NT2/D1 (cell line): ENCODE measurements at regions not wholly inside any gene's neighbourhood (a gene's known extent, or its start where the extent isn't known, plus 50 kb on each side); places are given as distances from the start of the nearest gene placed in this dataset.

Experiments
- DNase-seq: peaks from one replicate; pipeline ENCODE4 v3.0.0-alpha.2; 2011; ENCODE audit warnings: low read depth, low spot score
- H3K27me3 ChIP-seq: 2 replicates; pipeline ENCODE4 v1.6.0; 2011; ENCODE audit warnings: mild to moderate bottlenecking; ENCODE audit not compliant: insufficient read length, insufficient read depth
- H3K36me3 ChIP-seq: 2 replicates; pipeline ENCODE4 v1.6.1; 2011; ENCODE audit warnings: mild to moderate bottlenecking, low read length, mixed read lengths; ENCODE audit not compliant: insufficient read depth, insufficient read length
- H3K4me1 ChIP-seq: 2 replicates; pipeline ENCODE4 v1.5.1; 2011; ENCODE audit not compliant: insufficient read depth, insufficient read length
- H3K4me3 ChIP-seq: 2 replicates; pipeline ENCODE4 v1.5.1; 2011; ENCODE audit warnings: low read depth; ENCODE audit not compliant: insufficient read length
- H3K9ac ChIP-seq: 2 replicates; pipeline ENCODE4 v1.6.0; 2011; ENCODE audit warnings: low read depth; ENCODE audit not compliant: insufficient read length
- H3K9me3 ChIP-seq: 2 replicates; pipeline ENCODE4 v1.5.1; 2011; ENCODE audit warnings: mild to moderate bottlenecking, low read length; ENCODE audit not compliant: insufficient read depth
- SUZ12 ChIP-seq: IDR thresholded peaks from 2 replicates; pipeline ENCODE4 v1.6.1; 2011; ENCODE audit not compliant: insufficient read length, insufficient read depth; ENCODE audit errors: extremely low read depth
- YY1 ChIP-seq: IDR thresholded peaks from 2 replicates; pipeline ENCODE4 v1.6.1; 2011; ENCODE audit not compliant: insufficient read length, insufficient read depth
- ZNF274 ChIP-seq: IDR thresholded peaks from 2 replicates; pipeline ENCODE4 v1.6.1; 2011; ENCODE audit warnings: mild to moderate bottlenecking, low read depth, low read length

GRCh38 chr2:180291552-180292421 lies 284.7 kb upstream of the CWC22 start:
- H3K36me3 ChIP-seq = no peaks in the 10 kb centered on the region
- no peak overlapping the region for H3K9ac ChIP-seq
- no peaks in the 10 kb centered on the region for H3K27me3 ChIP-seq
- no peak overlapping the region for H3K4me3 ChIP-seq
- H3K4me1 ChIP-seq = no peaks in the 10 kb centered on the region
- TF ChIP-seq YY1 = no peak
- TF ChIP-seq SUZ12 = no peak
- TF ChIP-seq ZNF274 = no peak
- H3K9me3 ChIP-seq = no peaks in the 10 kb centered on the region
- DNase-seq = no peak

DNA sequence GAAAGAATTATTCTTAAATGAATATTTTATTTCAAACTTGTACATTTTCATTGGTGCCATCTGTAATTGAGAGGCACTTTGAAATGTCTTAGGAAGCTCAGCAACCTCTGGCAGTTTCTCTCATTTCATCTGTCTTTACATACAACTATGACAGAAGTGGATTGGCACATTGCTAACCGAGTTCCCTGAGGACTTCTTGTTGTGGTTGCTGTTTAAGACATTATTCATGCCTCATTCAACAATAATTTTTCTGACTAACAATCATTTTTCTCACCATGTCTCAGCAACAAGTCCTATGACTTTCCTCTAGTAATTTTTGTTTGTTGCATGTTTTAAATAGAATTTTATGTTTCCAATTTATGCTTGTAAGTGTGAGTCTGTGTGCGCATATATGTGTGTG lies 284.0 kb upstream of the CWC22 start:
- no peak for DNase-seq
- Histone ChIP-seq H3K27me3 (no peaks in the 10 kb centered on the region), H3K36me3 (no peaks in the 10 kb centered on the region), H3K9me3 (no peaks in the 10 kb centered on the region), H3K4me1 (no peaks in the 10 kb centered on the region), H3K4me3 (no peak overlapping the region), H3K9ac (no peak overlapping the region)
- TF ChIP-seq SUZ12 = no peak

DNA sequence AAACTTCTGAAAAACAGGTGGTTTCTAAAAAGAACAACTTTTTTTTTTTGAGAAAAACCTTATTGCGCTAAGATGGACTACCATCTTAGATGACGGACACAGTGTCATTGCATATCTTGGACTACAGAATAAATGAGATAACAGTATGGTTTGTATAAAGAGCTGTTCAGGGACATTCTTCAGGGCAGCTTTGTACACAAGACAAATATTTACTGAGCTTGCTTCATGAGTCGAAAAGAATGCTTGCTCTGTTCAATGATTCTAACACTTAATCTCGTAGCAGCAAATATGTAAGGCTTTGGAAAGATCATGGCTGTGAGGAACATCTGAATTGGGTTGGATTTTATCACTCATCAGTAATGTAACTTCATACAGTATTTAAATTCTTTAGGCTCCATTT lies 282.5 kb upstream of the CWC22 start:
- TF ChIP-seq ZNF274 = no peak
- TF ChIP-seq SUZ12 = no peak
- no peak for TF ChIP-seq YY1
- Histone ChIP-seq H3K4me1 (no peaks in the 10 kb centered on the region), H3K36me3 (no peaks in the 10 kb centered on the region), H3K4me3 (no peak overlapping the region), H3K9me3 (no peaks in the 10 kb centered on the region), H3K9ac (no peak overlapping the region), H3K27me3 (no peaks in the 10 kb centered on the region)
- DNase-seq = no peak

DNA sequence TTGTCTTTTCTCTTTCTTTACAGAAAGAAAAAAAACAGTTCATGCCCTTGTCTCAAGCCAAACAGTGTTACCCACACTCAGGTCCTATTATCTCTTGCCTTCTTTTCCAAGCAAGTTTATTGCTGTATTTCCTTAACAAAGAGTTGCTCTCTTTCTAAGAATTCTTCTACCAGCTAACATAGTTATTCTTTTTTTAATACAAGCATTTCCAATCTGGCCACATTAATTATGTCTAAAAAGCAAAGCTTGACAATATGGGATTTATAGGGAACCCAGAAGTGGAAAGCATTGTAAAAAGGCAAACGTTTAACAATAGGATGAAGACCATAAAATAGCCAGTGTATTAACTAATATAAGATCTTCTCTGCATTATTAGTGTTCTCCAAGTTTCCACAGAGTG lies 272.5 kb upstream of the CWC22 start:
- H3K36me3 ChIP-seq = no peaks in the 10 kb centered on the region
- H3K9me3 ChIP-seq = no peaks in the 10 kb centered on the region
- no peak for TF ChIP-seq ZNF274
- no peak for TF ChIP-seq SUZ12
- TF ChIP-seq YY1 = no peak
- no peak for DNase-seq
- no peaks in the 10 kb centered on the region for H3K27me3 ChIP-seq
- no peaks in the 10 kb centered on the region for H3K4me1 ChIP-seq
- no peak overlapping the region for H3K4me3 ChIP-seq
- no peak overlapping the region for H3K9ac ChIP-seq

DNA sequence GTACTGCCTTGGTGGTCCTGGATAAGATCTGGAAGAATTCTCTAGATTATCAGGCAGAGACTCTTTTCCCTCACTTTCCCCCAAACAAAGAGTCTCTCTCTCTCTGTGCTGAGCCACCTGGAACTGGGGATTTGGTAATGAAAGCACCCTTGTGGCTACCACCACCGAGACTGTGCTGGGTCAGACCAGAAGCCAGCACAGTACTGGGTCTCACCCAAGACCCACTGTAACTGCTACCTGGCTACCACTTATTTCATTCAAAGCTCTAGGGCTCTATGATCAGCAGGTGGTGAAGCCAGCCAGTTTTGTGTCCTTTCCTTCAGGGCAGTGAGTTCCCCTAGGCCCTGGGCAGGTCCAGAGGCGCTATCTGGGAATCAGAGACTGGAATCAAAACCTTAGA lies 269.6 kb upstream of the CWC22 start:
- no peak overlapping the region for H3K4me3 ChIP-seq
- H3K36me3 ChIP-seq = no peaks in the 10 kb centered on the region
- no peaks in the 10 kb centered on the region for H3K27me3 ChIP-seq
- H3K9ac ChIP-seq = no peak overlapping the region
- no peaks in the 10 kb centered on the region for H3K4me1 ChIP-seq
- no peak for DNase-seq
- no peak for TF ChIP-seq SUZ12
- no peak for TF ChIP-seq YY1
- no peak for TF ChIP-seq ZNF274
- no peaks in the 10 kb centered on the region for H3K9me3 ChIP-seq

GRCh38 chr2:180268006-180268405 lies 260.9 kb upstream of the CWC22 start:
- Histone ChIP-seq H3K4me3 (no peak overlapping the region), H3K9ac (no peak overlapping the region), H3K27me3 (no peaks in the 10 kb centered on the region), H3K36me3 (no peaks in the 10 kb centered on the region), H3K9me3 (no peaks in the 10 kb centered on the region), H3K4me1 (no peaks in the 10 kb centered on the region)
- DNase-seq = no peak
- TF ChIP-seq YY1 (no peak), ZNF274 (no peak), SUZ12 (no peak)

DNA sequence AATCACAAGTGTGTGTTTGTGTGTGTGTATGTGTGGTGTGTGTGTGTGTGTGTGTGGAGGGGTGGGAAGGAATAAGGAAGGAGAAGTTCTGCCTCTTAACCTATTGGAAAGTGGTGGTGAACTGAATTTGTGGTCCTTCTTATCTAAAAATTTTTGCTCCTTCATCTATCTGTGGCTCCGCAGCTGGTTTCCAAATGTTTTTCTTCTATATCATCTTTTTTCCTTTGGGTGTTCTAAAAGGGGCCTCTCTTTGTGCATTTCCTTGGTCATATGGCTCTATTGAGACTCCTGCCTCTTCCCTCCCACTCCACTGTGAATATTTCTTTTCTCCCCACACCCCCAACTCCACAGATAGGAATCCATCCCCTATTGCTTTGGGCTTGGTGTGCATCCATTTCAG lies 254.9 kb upstream of the CWC22 start:
- H3K27me3 ChIP-seq = no peaks in the 10 kb centered on the region
- DNase-seq = no peak
- TF ChIP-seq YY1 (no peak), SUZ12 (no peak)
- H3K36me3 ChIP-seq = no peaks in the 10 kb centered on the region
- no peak overlapping the region for H3K9ac ChIP-seq
- no peak overlapping the region for H3K4me3 ChIP-seq
- H3K4me1 ChIP-seq = no peaks in the 10 kb centered on the region
- H3K9me3 ChIP-seq = no peaks in the 10 kb centered on the region

GRCh38 chr2:180258579-180258978 lies 251.5 kb upstream of the CWC22 start:
- no peaks in the 10 kb centered on the region for H3K9me3 ChIP-seq
- H3K4me1 ChIP-seq = no peaks in the 10 kb centered on the region
- no peak overlapping the region for H3K9ac ChIP-seq
- H3K4me3 ChIP-seq = no peak overlapping the region
- no peak for DNase-seq
- no peaks in the 10 kb centered on the region for H3K27me3 ChIP-seq
- TF ChIP-seq YY1 = no peak
- TF ChIP-seq ZNF274 = no peak
- no peak for TF ChIP-seq SUZ12
- H3K36me3 ChIP-seq = no peaks in the 10 kb centered on the region
